ENCODE measurements at regions not wholly inside any gene's neighbourhood (a gene's known extent, or its start where the extent isn't known, plus 50 kb on each side); places are given as distances from the start of the nearest gene placed in this dataset.

DNA sequence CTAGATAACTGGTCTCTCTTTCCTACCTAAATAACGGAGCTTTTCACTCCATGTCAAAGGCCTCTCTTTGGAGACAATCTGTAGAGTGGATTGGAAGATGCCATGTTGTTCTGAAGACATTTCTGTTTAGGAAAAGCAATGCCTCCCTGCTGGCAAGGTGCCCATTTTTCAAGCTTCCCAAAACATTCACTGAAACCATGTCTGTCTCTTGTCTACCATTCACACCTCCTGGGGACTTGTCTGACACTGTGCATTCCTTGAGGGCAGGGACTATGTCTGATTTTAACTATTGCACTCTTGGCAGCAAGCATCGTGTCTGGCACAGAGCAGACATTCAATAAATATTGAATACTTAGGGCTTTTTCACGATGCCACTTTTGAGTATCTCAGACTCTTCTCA lies 528.9 kb upstream of the NRP1 start:
- no peaks in the 10 kb centered on the region for H4K20me1 ChIP-seq (ENCODE audit: control insufficient read depth, extremely low read depth, insufficient read depth, low read length)
- no peaks in the 10 kb centered on the region for H3K27me3 ChIP-seq (ENCODE audit: control insufficient read depth, insufficient read depth, low read length)
- H3K27ac ChIP-seq (ENCODE audit: insufficient read depth, low read length), result no peak overlapping the region
- H3K4me2 ChIP-seq (ENCODE audit: extremely low read depth, insufficient read depth, low read length), result no peak overlapping the region
- no peaks in the 10 kb centered on the region for H3K4me1 ChIP-seq (ENCODE audit: control insufficient read depth, extremely low read depth, insufficient read depth, low read length)
- H3K79me2 ChIP-seq (ENCODE audit: control insufficient read depth, insufficient read depth, low read length), result no peaks in the 10 kb centered on the region
- no peaks in the 10 kb centered on the region for H3K36me3 ChIP-seq (ENCODE audit: control insufficient read depth, insufficient read depth, low read length)
- DNase-seq (ENCODE audit: low read depth in 2 of 2), result no peak
- H3K9ac ChIP-seq (ENCODE audit: insufficient read depth, low read length), result no peak overlapping the region
- H3K9me3 ChIP-seq (ENCODE audit: control insufficient read depth, insufficient read depth, low read depth, low read length), result no peaks in the 10 kb centered on the region
- no peak overlapping the region for H3K4me3 ChIP-seq (replicated peaks in 1 of 4; ENCODE audit: control extremely low read depth in 1 of 4, insufficient read depth in 1 of 4, low read depth in 3 of 4, low read length in 4 of 4)
- no peak for TF ChIP-seq EZH2 (IDR thresholded peaks at IDR 0.05; ENCODE audit: low read length, missing control alignments)
- TF ChIP-seq, protein P1, sequence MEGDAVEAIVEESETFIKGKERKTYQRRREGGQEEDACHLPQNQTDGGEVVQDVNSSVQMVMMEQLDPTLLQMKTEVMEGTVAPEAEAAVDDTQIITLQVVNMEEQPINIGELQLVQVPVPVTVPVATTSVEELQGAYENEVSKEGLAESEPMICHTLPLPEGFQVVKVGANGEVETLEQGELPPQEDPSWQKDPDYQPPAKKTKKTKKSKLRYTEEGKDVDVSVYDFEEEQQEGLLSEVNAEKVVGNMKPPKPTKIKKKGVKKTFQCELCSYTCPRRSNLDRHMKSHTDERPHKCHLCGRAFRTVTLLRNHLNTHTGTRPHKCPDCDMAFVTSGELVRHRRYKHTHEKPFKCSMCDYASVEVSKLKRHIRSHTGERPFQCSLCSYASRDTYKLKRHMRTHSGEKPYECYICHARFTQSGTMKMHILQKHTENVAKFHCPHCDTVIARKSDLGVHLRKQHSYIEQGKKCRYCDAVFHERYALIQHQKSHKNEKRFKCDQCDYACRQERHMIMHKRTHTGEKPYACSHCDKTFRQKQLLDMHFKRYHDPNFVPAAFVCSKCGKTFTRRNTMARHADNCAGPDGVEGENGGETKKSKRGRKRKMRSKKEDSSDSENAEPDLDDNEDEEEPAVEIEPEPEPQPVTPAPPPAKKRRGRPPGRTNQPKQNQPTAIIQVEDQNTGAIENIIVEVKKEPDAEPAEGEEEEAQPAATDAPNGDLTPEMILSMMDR (conservative IDR thresholded peaks at IDR 0.05 in 1 of 2, IDR thresholded peaks at IDR 0.05 in 1 of 2; ENCODE audit: low read depth in 1 of 2, low read length in 2 of 2), result no peak
- H2AFZ ChIP-seq (ENCODE audit: low read length), result no peak overlapping the region

DNA sequence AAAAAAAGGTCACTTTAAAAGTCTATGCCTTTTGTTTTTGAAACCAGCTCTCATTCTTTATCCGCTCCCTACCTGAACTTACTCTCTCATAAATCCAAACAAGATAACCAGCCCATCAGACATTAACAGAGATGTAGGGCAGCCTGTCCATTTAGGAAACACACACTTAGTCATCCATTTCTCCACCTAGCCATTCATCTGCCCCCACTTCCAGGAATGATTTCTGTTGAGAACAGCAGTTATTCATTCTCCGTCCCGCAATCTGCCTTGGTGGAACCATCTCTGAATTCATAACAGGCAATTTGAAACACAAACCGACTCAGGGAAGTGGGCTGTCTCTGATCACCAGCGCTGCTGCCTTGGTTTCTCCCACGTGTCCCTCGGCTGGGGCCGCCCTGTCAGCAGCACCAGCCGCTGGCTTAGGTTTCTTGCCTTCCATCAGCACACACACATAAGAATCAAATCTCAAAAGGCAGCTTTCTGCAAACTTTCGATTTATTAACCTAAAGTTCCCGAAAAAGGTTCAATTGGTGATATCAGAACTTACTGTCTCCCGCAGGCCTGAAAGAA lies 528.2 kb upstream of the NRP1 start:
- no peak for DNase-seq (ENCODE audit: low read depth in 2 of 2)
- no peaks in the 10 kb centered on the region for H3K36me3 ChIP-seq (ENCODE audit: control insufficient read depth, insufficient read depth, low read length)
- H3K4me2 ChIP-seq (ENCODE audit: extremely low read depth, insufficient read depth, low read length), result no peak overlapping the region
- no peak overlapping the region for H3K27ac ChIP-seq (ENCODE audit: insufficient read depth, low read length)
- no peaks in the 10 kb centered on the region for H3K27me3 ChIP-seq (ENCODE audit: control insufficient read depth, insufficient read depth, low read length)
- H3K9ac ChIP-seq (ENCODE audit: insufficient read depth, low read length), result no peak overlapping the region
- no peaks in the 10 kb centered on the region for H4K20me1 ChIP-seq (ENCODE audit: control insufficient read depth, extremely low read depth, insufficient read depth, low read length)
- H3K79me2 ChIP-seq (ENCODE audit: control insufficient read depth, insufficient read depth, low read length), result no peaks in the 10 kb centered on the region
- TF ChIP-seq, protein P1 (conservative IDR thresholded peaks at IDR 0.05 in 1 of 2, IDR thresholded peaks at IDR 0.05 in 1 of 2; ENCODE audit: low read depth in 1 of 2, low read length in 2 of 2), result no peak
- no peak for TF ChIP-seq EZH2 (IDR thresholded peaks at IDR 0.05; ENCODE audit: low read length, missing control alignments)
- no peak overlapping the region for H2AFZ ChIP-seq (ENCODE audit: low read length)
- no peaks in the 10 kb centered on the region for H3K4me1 ChIP-seq (ENCODE audit: control insufficient read depth, extremely low read depth, insufficient read depth, low read length)
- H3K4me3 ChIP-seq (replicated peaks in 1 of 4; ENCODE audit: control extremely low read depth in 1 of 4, insufficient read depth in 1 of 4, low read depth in 3 of 4, low read length in 4 of 4), result no peak overlapping the region
- H3K9me3 ChIP-seq (ENCODE audit: control insufficient read depth, insufficient read depth, low read depth, low read length), result no peaks in the 10 kb centered on the region

DNA sequence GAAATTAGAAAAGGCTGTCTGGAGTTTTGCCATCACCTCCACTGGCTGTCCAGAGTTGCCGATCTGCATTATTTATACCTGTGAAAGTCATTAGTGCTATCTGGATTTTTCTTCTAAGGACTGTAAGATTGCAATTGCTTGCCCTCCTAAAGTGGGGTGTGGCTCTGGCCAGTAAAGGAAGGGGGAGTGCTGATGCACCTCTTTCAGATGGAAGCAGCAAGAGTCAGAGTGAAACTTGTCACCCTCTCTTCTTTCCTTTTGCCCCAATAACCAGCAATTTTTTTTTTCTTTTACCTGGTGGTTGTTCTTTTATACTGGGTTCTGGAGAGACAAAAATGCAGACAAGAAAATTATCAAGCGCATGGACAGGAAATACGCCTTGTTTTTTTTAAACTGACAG lies 527.4 kb upstream of the NRP1 start:
- H3K27ac ChIP-seq (ENCODE audit: insufficient read depth, low read length), result no peak overlapping the region
- H3K27me3 ChIP-seq (ENCODE audit: control insufficient read depth, insufficient read depth, low read length), result no peaks in the 10 kb centered on the region
- H3K4me1 ChIP-seq (ENCODE audit: control insufficient read depth, extremely low read depth, insufficient read depth, low read length), result no peaks in the 10 kb centered on the region
- no peak for DNase-seq (ENCODE audit: low read depth in 2 of 2)
- no peak overlapping the region for H3K4me3 ChIP-seq (replicated peaks in 1 of 4; ENCODE audit: control extremely low read depth in 1 of 4, insufficient read depth in 1 of 4, low read depth in 3 of 4, low read length in 4 of 4)
- H2AFZ ChIP-seq (ENCODE audit: low read length), result no peak overlapping the region
- H4K20me1 ChIP-seq (ENCODE audit: control insufficient read depth, extremely low read depth, insufficient read depth, low read length), result no peaks in the 10 kb centered on the region
- no peaks in the 10 kb centered on the region for H3K36me3 ChIP-seq (ENCODE audit: control insufficient read depth, insufficient read depth, low read length)
- H3K79me2 ChIP-seq (ENCODE audit: control insufficient read depth, insufficient read depth, low read length), result no peaks in the 10 kb centered on the region
- no peak overlapping the region for H3K9ac ChIP-seq (ENCODE audit: insufficient read depth, low read length)
- H3K9me3 ChIP-seq (ENCODE audit: control insufficient read depth, insufficient read depth, low read depth, low read length), result no peaks in the 10 kb centered on the region
- TF ChIP-seq EZH2 (IDR thresholded peaks at IDR 0.05; ENCODE audit: low read length, missing control alignments), result no peak
- TF ChIP-seq, protein P1 (conservative IDR thresholded peaks at IDR 0.05 in 1 of 2, IDR thresholded peaks at IDR 0.05 in 1 of 2; ENCODE audit: low read depth in 1 of 2, low read length in 2 of 2), result no peak
- H3K4me2 ChIP-seq (ENCODE audit: extremely low read depth, insufficient read depth, low read length), result no peak overlapping the region
